ENCODE measurements at regions not wholly inside any gene's neighbourhood (a gene's known extent, or its start where the extent isn't known, plus 50 kb on each side); places are given as distances from the start of the nearest gene placed in this dataset.

DNA sequence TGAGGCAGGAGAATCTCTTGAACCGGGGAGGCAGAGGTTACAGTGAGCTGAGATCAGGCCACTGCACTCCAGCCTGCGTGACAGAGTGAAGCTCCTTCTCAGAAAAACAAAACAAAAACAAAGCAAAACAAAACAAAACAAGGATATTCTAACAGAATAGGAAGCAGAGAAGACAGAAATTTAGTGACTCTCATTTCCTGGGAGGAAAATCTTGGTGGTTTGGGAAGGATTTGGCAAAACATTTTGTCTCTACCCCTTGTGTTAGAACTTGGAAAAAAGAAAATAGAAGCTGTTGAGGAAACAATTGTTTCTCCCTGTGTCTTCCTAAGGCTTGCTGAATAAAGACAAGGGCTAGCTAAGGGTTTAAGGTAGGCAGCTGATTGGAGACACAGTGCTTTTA lies 79.7 kb upstream of the PTPRR start:
- Histone ChIP-seq H3K9me3 (ENCODE audit: control insufficient read depth, low read depth, low read length) (no peaks in the 10 kb centered on the region), H3K79me2 (ENCODE audit: control insufficient read depth, insufficient read depth, low read length) (no peaks in the 10 kb centered on the region), H3K4me2 (ENCODE audit: control insufficient read depth, extremely low read depth, insufficient read depth, low read depth, low read length) (no peak overlapping the region), H3K4me1 (ENCODE audit: control insufficient read depth, extremely low read depth, insufficient read depth, low read length) (no peaks in the 10 kb centered on the region), H3K9ac (ENCODE audit: control insufficient read depth, extremely low read depth, insufficient read depth, low read length) (no peak overlapping the region), H3K9me1 (ENCODE audit: control insufficient read depth, extremely low read depth, insufficient read depth, low read length) (no peaks in the 10 kb centered on the region), H4K20me1 (ENCODE audit: control insufficient read depth, extremely low read depth, insufficient read depth, low read length) (no peaks in the 10 kb centered on the region), H3K27ac (ENCODE audit: control insufficient read depth, insufficient read depth, low read length) (no peak overlapping the region), H2AFZ (ENCODE audit: control insufficient read depth, low read length) (no peak overlapping the region), H3K4me3 (ENCODE audit: control insufficient read depth in 2 of 3, extremely low read depth in 1 of 3, insufficient read depth in 2 of 3, low read depth in 1 of 3, low read length in 3 of 3) (no peak overlapping the region), H3K36me3 (ENCODE audit: control insufficient read depth in 2 of 2, extremely low read depth in 1 of 2, insufficient read depth in 2 of 2, low read length in 2 of 2) (no peaks in the 10 kb centered on the region), H3K27me3 (ENCODE audit: control insufficient read depth, extremely low read depth, insufficient read depth, low read length) (no peaks in the 10 kb centered on the region)
- TF ChIP-seq, protein P1, sequence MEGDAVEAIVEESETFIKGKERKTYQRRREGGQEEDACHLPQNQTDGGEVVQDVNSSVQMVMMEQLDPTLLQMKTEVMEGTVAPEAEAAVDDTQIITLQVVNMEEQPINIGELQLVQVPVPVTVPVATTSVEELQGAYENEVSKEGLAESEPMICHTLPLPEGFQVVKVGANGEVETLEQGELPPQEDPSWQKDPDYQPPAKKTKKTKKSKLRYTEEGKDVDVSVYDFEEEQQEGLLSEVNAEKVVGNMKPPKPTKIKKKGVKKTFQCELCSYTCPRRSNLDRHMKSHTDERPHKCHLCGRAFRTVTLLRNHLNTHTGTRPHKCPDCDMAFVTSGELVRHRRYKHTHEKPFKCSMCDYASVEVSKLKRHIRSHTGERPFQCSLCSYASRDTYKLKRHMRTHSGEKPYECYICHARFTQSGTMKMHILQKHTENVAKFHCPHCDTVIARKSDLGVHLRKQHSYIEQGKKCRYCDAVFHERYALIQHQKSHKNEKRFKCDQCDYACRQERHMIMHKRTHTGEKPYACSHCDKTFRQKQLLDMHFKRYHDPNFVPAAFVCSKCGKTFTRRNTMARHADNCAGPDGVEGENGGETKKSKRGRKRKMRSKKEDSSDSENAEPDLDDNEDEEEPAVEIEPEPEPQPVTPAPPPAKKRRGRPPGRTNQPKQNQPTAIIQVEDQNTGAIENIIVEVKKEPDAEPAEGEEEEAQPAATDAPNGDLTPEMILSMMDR (optimal IDR thresholded peaks at IDR 0.05 in 1 of 3, IDR thresholded peaks at IDR 0.05 in 1 of 3, conservative IDR thresholded peaks at IDR 0.05 in 1 of 3; ENCODE audit: extremely low read depth in 1 of 3, insufficient read depth in 2 of 3, low read length in 3 of 3): no peak
- TF ChIP-seq EZH2 (IDR thresholded peaks at IDR 0.05; ENCODE audit: low read length): no peak
- dilution Hi-C loops (cut with MboI; ENCODE audit: extremely low pct_ligation_motif_present, low sequenced_read_pairs): loop anchor here (25.0 kb wide), 1 partner anchor 263 kb away; no protein-coding TSS in a partner anchor
- FAIRE-seq: no peak
- DNase-seq (ENCODE audit: low read depth, low spot score): no peak

DNA sequence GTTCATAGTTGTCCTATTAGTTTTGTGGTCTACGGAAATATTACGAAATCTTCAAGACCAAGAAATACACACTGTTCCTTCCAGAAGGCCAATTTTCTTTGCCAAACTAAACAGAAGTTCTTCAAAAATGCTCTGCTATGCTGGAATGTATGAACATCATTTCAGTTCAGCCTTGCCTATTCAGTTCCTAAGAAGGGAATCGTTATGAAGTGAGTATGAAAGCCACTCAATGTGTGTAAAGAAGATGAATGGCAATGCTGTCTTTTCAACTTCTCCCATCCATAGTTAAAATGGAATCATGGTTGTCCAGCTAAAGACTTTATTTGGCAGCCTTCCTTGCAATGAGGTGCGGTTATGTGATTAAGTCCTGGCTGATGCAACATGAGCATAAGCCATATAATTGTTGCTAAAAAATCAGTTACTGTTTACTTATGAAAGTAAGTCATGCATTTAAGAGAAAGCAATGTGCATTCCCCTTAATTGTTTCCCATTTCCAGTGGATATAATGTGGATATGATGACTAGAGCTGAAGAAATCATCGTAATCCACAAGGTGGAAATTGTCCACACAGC lies 73.8 kb upstream of the PTPRR start:
- H4K20me1 ChIP-seq (ENCODE audit: control insufficient read depth, extremely low read depth, insufficient read depth, low read length): no peaks in the 10 kb centered on the region
- H3K79me2 ChIP-seq (ENCODE audit: control insufficient read depth, insufficient read depth, low read length): no peaks in the 10 kb centered on the region
- no peaks in the 10 kb centered on the region for H3K9me3 ChIP-seq (ENCODE audit: control insufficient read depth, low read depth, low read length)
- no peak overlapping the region for H3K4me3 ChIP-seq (ENCODE audit: control insufficient read depth in 2 of 3, extremely low read depth in 1 of 3, insufficient read depth in 2 of 3, low read depth in 1 of 3, low read length in 3 of 3)
- H3K27ac ChIP-seq (ENCODE audit: control insufficient read depth, insufficient read depth, low read length): no peak overlapping the region
- no peaks in the 10 kb centered on the region for H3K27me3 ChIP-seq (ENCODE audit: control insufficient read depth, extremely low read depth, insufficient read depth, low read length)
- FAIRE-seq: no peak
- H2AFZ ChIP-seq (ENCODE audit: control insufficient read depth, low read length): no peak overlapping the region
- TF ChIP-seq, protein P1 (optimal IDR thresholded peaks at IDR 0.05 in 1 of 3, IDR thresholded peaks at IDR 0.05 in 1 of 3, conservative IDR thresholded peaks at IDR 0.05 in 1 of 3; ENCODE audit: extremely low read depth in 1 of 3, insufficient read depth in 2 of 3, low read length in 3 of 3): no peak
- no peak for TF ChIP-seq EZH2 (IDR thresholded peaks at IDR 0.05; ENCODE audit: low read length)
- no peak overlapping the region for H3K9ac ChIP-seq (ENCODE audit: control insufficient read depth, extremely low read depth, insufficient read depth, low read length)
- H3K4me1 ChIP-seq (ENCODE audit: control insufficient read depth, extremely low read depth, insufficient read depth, low read length): no peaks in the 10 kb centered on the region
- no peak overlapping the region for H3K4me2 ChIP-seq (ENCODE audit: control insufficient read depth, extremely low read depth, insufficient read depth, low read depth, low read length)
- H3K36me3 ChIP-seq (ENCODE audit: control insufficient read depth in 2 of 2, extremely low read depth in 1 of 2, insufficient read depth in 2 of 2, low read length in 2 of 2): no peaks in the 10 kb centered on the region
- dilution Hi-C loops (cut with MboI; ENCODE audit: extremely low pct_ligation_motif_present, low sequenced_read_pairs): no loop called here
- H3K9me1 ChIP-seq (ENCODE audit: control insufficient read depth, extremely low read depth, insufficient read depth, low read length): no peaks in the 10 kb centered on the region
- DNase-seq (ENCODE audit: low read depth, low spot score): no peak

All from keratinocyte (primary cell).